H9 (cell line): ENCODE measurements at regions not wholly inside any gene's neighbourhood (a gene's known extent, or its start where the extent isn't known, plus 50 kb on each side); places are given as distances from the start of the nearest gene placed in this dataset.
A peak's percentile ranks its signal among the peaks of the same experiment; 100 is the strongest.

Source experiments
- DNase-seq: peaks from one replicate; pipeline ENCODE4 v3.0.0-alpha.2; 2017
- H2AFZ ChIP-seq: one replicate; pipeline ENCODE4 v1.6.1; 2013; ENCODE audit warnings: mild to moderate bottlenecking, low read length, control low read depth, moderate library complexity
- H2AK5ac ChIP-seq: 2 replicates; pipeline ENCODE4 v1.6.1; 2013; ENCODE audit warnings: low read length, control low read depth, mixed read lengths; ENCODE audit not compliant: insufficient read length
- H2BK120ac ChIP-seq: one replicate; pipeline ENCODE4 v1.6.1; 2013; ENCODE audit warnings: low read depth, mild to moderate bottlenecking, low read length, control low read depth, inconsistent platforms; ENCODE audit not compliant: poor library complexity, severe bottlenecking
- H2BK12ac ChIP-seq: 2 replicates; pipeline ENCODE4 v1.6.1; 2013; ENCODE audit warnings: low read length, control low read depth, mixed read lengths, low read depth; ENCODE audit not compliant: insufficient read length
- H2BK15ac ChIP-seq: 2 replicates; pipeline ENCODE4 v1.6.1; 2013; ENCODE audit warnings: low read depth, low read length, control low read depth
- H2BK20ac ChIP-seq: one replicate; pipeline ENCODE4 v1.6.1; 2013; ENCODE audit warnings: low read depth, mild to moderate bottlenecking, low read length, control low read depth, inconsistent platforms; ENCODE audit not compliant: poor library complexity, severe bottlenecking
- H2BK5ac ChIP-seq: 2 replicates; pipeline ENCODE4 v1.6.1; 2013; ENCODE audit warnings: low read length, control low read depth, mixed read lengths; ENCODE audit not compliant: insufficient read length
- H3K14ac ChIP-seq: 2 replicates; pipeline ENCODE4 v1.6.1; 2013; ENCODE audit warnings: low read length, control low read depth; ENCODE audit not compliant: insufficient read depth
- H3K18ac ChIP-seq: 2 replicates; pipeline ENCODE4 v1.6.1; 2013; ENCODE audit warnings: low read depth, mild to moderate bottlenecking, mixed read lengths, low read length, control low read depth; ENCODE audit not compliant: insufficient read length
- H3K23ac ChIP-seq: 2 replicates; pipeline ENCODE4 v1.6.1; 2013; ENCODE audit warnings: low read length, control low read depth, mixed read lengths, low read depth; ENCODE audit not compliant: insufficient read length
- H3K23me2 ChIP-seq: 2 replicates; pipeline ENCODE4 v1.6.1; 2013; ENCODE audit warnings: low read depth, mild to moderate bottlenecking, mixed read lengths, low read length, control low read depth; ENCODE audit not compliant: insufficient read length, poor library complexity, severe bottlenecking
- H3K27ac ChIP-seq: 2 replicates; pipeline ENCODE4 v1.5.1; 2013; ENCODE audit warnings: low read length, control low read depth, mixed read lengths, low read depth; ENCODE audit not compliant: insufficient read length
- H3K27me3 ChIP-seq: 2 replicates; pipeline ENCODE4 v1.6.1; 2013; ENCODE audit warnings: low read length, control low read depth, inconsistent platforms; ENCODE audit not compliant: insufficient read depth
- H3K4ac ChIP-seq: 2 replicates; pipeline ENCODE4 v1.6.1; 2013; ENCODE audit warnings: low read depth, mild to moderate bottlenecking, control low read depth, inconsistent platforms, low read length, moderate library complexity
- H3K4me1 ChIP-seq: 2 replicates; pipeline ENCODE4 v1.6.1; 2013; ENCODE audit warnings: low read length, control low read depth, inconsistent platforms; ENCODE audit not compliant: insufficient read depth
- H3K4me2 ChIP-seq: 2 replicates; pipeline ENCODE4 v1.6.1; 2013; ENCODE audit warnings: low read length, control low read depth, mixed read lengths; ENCODE audit not compliant: insufficient read length, insufficient read depth
- H3K56ac ChIP-seq: 2 replicates; pipeline ENCODE4 v1.6.1; 2013; ENCODE audit warnings: low read depth, mild to moderate bottlenecking, mixed read lengths, low read length, control low read depth; ENCODE audit not compliant: insufficient read length
- H3K79me1 ChIP-seq: 2 replicates; pipeline ENCODE4 v1.6.1; 2013; ENCODE audit warnings: low read depth, mild to moderate bottlenecking, moderate library complexity, low read length, control low read depth, inconsistent platforms; ENCODE audit not compliant: insufficient read depth, poor library complexity, severe bottlenecking
- H3K79me2 ChIP-seq: 2 replicates; pipeline ENCODE4 v1.6.1; 2013; ENCODE audit warnings: low read length, control low read depth, inconsistent platforms; ENCODE audit not compliant: insufficient read depth
- H3K9ac ChIP-seq: 2 replicates; pipeline ENCODE4 v1.6.1; 2013; ENCODE audit warnings: low read length, control low read depth, mixed read lengths; ENCODE audit not compliant: insufficient read length; ENCODE audit errors: extremely low read depth
- H3K9me3 ChIP-seq: one replicate; pipeline ENCODE4 v1.6.1; 2013; ENCODE audit warnings: low read depth, low read length, inconsistent platforms; ENCODE audit not compliant: control insufficient read depth
- H3T11ph ChIP-seq: one replicate; pipeline ENCODE4 v1.6.1; 2013; ENCODE audit warnings: mild to moderate bottlenecking, low read length, control low read depth, inconsistent platforms
- H4K20me1 ChIP-seq: one replicate; pipeline ENCODE4 v1.6.1; 2013; ENCODE audit not compliant: control insufficient read depth, insufficient read length, insufficient read depth
- H4K5ac ChIP-seq: 2 replicates; pipeline ENCODE4 v1.6.1; 2013; ENCODE audit warnings: low read depth, mild to moderate bottlenecking, mixed read lengths, low read length, control low read depth; ENCODE audit not compliant: insufficient read length
- H4K8ac ChIP-seq: replicated peaks from 2 replicates; pipeline ENCODE4 v1.6.1; 2013; ENCODE audit warnings: low read length, control low read depth, mixed read lengths, low read depth; ENCODE audit not compliant: insufficient read length
- H4K91ac ChIP-seq: 2 replicates; pipeline ENCODE4 v1.6.1; 2013; ENCODE audit warnings: low read depth, mild to moderate bottlenecking, moderate library complexity, mixed read lengths, low read length, control low read depth; ENCODE audit not compliant: insufficient read length
- H3K27ac Mint-ChIP-seq, 3 experiments: 2 replicates in 2 of 3; 3 replicates in 1 of 3; pipeline ENCODE4 v1.8.0; 2020 to 2021; ENCODE audit warnings: mixed read lengths in 3 of 3, mild to moderate bottlenecking in 1 of 3, moderate library complexity in 1 of 3
- H3K27me3 Mint-ChIP-seq: 2 replicates; pipeline ENCODE4 v1.8.0; 2021; ENCODE audit warnings: low read depth, mild to moderate bottlenecking, moderate library complexity, mixed read lengths
- H3K36me3 Mint-ChIP-seq, 3 experiments: 2 replicates in 2 of 3; 3 replicates in 1 of 3; pipeline ENCODE4 v1.8.0; 2020 to 2021; ENCODE audit warnings: low read depth in 3 of 3, mixed read lengths in 3 of 3; ENCODE audit not compliant: insufficient read depth in 1 of 3
- H3K4me1 Mint-ChIP-seq, 2 experiments: 2 replicates each; pipeline ENCODE4 v1.8.0; 2020; ENCODE audit warnings: mixed read lengths in 2 of 2
- H3K4me3 Mint-ChIP-seq, 2 experiments: 2 replicates in 1 of 2; 3 replicates in 1 of 2; pipeline ENCODE4 v1.8.0; 2020 to 2021; ENCODE audit warnings: mild to moderate bottlenecking in 2 of 2, mixed read lengths in 2 of 2, moderate library complexity in 1 of 2
- H3K9me3 Mint-ChIP-seq, 2 experiments: 2 replicates in 1 of 2; 3 replicates in 1 of 2; pipeline ENCODE4 v1.8.0; 2020; ENCODE audit warnings: mild to moderate bottlenecking in 2 of 2, mixed read lengths in 2 of 2, moderate library complexity in 1 of 2
- CTCF ChIP-seq: fragments of 200-600 bp; sonication (generic); conservative IDR thresholded peaks from 3 replicates; pipeline ENCODE4 v1.8.0; 2021; ENCODE audit warnings: antibody characterized with exemption, mild to moderate bottlenecking
- WGBS: extraction: QIAGEN DNeasy Blood & Tissue Kit; methylation state at CpG from one replicate; pipeline ENCODE4 v1.1.7; 2013; ENCODE audit warnings: missing lambda C conversion rate, low lambda C conversion rate, mixed read lengths; ENCODE audit not compliant: insufficient read length; ENCODE audit errors: extremely low coverage; 5-methylcytosine and 5-hydroxymethylcytosine counted together

- H3K9ac ChIP-seq: no peak overlapping the region
- no peak for TF ChIP-seq CTCF
- no peaks in the 10 kb centered on the region for H3K4me1 ChIP-seq
- H4K20me1 ChIP-seq: peaks cover 3% of the 10 kb centered on the region
- H2AFZ ChIP-seq: no peak overlapping the region
- no peak overlapping the region for H4K91ac ChIP-seq
- no peaks in the 10 kb centered on the region for H3K23me2 ChIP-seq
- Mint-ChIP-seq H3K9me3 (no peaks in the 10 kb centered on the region), H3K27ac (peak overlapping the region in 2 of 3 experiments; percentile 10 to 19; a peak in 1 of 7 replicates), H3K36me3 (peaks cover 0 to 1% (median under 1%) of the 10 kb centered on the region in 3 experiments; a peak in 1 of 7 replicates), H3K27me3 (peaks cover 3% of the 10 kb centered on the region; the same call in 1 of the 2 replicates), H3K4me3 (no peak overlapping the region), H3K4me1 (peaks cover 38 to 50% of the 10 kb centered on the region in 2 experiments)
- no peak overlapping the region for H3K4ac ChIP-seq
- no peaks in the 10 kb centered on the region for H3K79me2 ChIP-seq
- no peak overlapping the region for H3K27ac ChIP-seq
- no peak overlapping the region for H2BK5ac ChIP-seq
- WGBS: no CpG with 5 or more reads among the region's 9 CpGs
- no peak overlapping the region for H2BK15ac ChIP-seq
- no peak for DNase-seq
- no peak overlapping the region for H2BK120ac ChIP-seq
- no peak overlapping the region for H4K8ac ChIP-seq
- H2BK20ac ChIP-seq: no peak overlapping the region
- H3K14ac ChIP-seq: no peak overlapping the region; the same call in 1 of the 2 replicates
- H3K18ac ChIP-seq: no peak overlapping the region
- no peak overlapping the region for H4K5ac ChIP-seq
- H3T11ph ChIP-seq: no peak overlapping the region
- H3K79me1 ChIP-seq: no peaks in the 10 kb centered on the region
- no peak overlapping the region for H3K23ac ChIP-seq
- H2BK12ac ChIP-seq: no peak overlapping the region
- H2AK5ac ChIP-seq: no peak overlapping the region
- no peak overlapping the region for H3K56ac ChIP-seq
- H3K4me2 ChIP-seq: no peak overlapping the region
- H3K9me3 ChIP-seq: no peaks in the 10 kb centered on the region
- no peaks in the 10 kb centered on the region for H3K27me3 ChIP-seq
Measured at GRCh38 chr1:201724039-201724765, 104.8 kb upstream of the IPO9 start.
